Fibroblast of pulmonary artery (primary cell): ENCODE measurements at regions not wholly inside any gene's neighbourhood (a gene's known extent, or its start where the extent isn't known, plus 50 kb on each side); places are given as distances from the start of the nearest gene placed in this dataset.

ENCODE experiments used
- DNase-seq: peaks from one replicate; pipeline ENCODE4 v3.0.0-alpha.2; 2010; ENCODE audit warnings: low read depth
- H3K4me3 ChIP-seq: replicated peaks from 2 replicates; pipeline ENCODE4 v1.5.1; 2011; ENCODE audit warnings: low read depth, mild to moderate bottlenecking, control low read depth, low read length, moderate library complexity
- TF ChIP-seq, protein P1 (sequence below): IDR thresholded peaks from 2 replicates; pipeline ENCODE4 v1.5.1; 2011; ENCODE audit warnings: mild to moderate bottlenecking, control low read depth, low read length, inconsistent platforms; ENCODE audit errors: missing control alignments

DNA sequence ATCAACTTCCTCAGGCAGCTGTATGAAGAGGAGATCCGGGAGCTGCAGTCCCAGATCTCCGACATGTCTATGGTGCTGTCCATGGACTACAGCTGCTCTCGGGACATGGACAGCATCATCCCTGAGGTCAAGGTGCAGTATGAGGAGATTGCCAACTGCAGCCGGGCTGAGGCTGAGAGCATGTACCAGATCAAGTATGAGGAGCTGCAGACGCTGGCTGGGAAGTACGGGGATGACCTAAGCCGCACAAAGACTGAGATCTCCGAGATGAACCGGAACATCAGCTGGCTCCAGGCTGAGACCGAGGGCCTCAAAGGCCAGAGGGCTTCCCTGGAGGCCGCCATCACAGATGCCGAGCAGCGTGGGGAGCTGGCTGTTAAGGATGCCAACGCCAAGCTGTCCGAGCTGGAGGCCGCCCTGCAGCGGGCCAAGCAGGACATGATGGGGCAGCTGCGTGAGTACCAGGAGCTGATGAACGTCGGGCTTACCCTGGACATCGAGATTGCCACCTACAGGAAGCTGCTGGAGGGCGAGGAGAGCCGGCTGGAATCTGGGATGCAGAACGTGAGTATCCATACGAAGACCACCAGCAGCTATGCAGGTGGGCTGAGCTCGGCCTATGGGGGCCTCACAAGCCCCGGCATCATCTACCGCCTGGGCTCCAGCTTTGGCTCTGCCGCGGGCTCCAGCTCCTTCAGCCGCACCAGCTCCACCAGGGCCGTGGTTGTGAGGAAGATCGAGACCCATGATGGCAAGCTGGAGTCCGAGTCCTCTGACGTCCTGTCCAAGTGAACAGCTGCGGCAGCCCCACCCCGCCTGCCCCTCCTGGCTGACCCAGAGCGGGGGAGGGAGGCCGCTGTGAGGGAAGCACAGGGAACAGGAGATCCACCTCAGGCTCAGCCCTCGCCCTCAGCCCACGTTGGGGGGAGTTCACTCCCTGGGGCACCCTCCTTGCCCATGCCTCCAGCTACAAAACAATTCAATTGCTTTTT is 84.0 kb downstream of the SEC61B start:
- TF ChIP-seq, protein P1, sequence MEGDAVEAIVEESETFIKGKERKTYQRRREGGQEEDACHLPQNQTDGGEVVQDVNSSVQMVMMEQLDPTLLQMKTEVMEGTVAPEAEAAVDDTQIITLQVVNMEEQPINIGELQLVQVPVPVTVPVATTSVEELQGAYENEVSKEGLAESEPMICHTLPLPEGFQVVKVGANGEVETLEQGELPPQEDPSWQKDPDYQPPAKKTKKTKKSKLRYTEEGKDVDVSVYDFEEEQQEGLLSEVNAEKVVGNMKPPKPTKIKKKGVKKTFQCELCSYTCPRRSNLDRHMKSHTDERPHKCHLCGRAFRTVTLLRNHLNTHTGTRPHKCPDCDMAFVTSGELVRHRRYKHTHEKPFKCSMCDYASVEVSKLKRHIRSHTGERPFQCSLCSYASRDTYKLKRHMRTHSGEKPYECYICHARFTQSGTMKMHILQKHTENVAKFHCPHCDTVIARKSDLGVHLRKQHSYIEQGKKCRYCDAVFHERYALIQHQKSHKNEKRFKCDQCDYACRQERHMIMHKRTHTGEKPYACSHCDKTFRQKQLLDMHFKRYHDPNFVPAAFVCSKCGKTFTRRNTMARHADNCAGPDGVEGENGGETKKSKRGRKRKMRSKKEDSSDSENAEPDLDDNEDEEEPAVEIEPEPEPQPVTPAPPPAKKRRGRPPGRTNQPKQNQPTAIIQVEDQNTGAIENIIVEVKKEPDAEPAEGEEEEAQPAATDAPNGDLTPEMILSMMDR, result no peak
- no peak overlapping the region for H3K4me3 ChIP-seq
- DNase-seq, result no peak

GRCh38 chr9:99307851-99308250 is 85.8 kb downstream of the SEC61B start:
- H3K4me3 ChIP-seq, result no peak overlapping the region
- DNase-seq, result no peak
- TF ChIP-seq, protein P1, result no peak

DNA sequence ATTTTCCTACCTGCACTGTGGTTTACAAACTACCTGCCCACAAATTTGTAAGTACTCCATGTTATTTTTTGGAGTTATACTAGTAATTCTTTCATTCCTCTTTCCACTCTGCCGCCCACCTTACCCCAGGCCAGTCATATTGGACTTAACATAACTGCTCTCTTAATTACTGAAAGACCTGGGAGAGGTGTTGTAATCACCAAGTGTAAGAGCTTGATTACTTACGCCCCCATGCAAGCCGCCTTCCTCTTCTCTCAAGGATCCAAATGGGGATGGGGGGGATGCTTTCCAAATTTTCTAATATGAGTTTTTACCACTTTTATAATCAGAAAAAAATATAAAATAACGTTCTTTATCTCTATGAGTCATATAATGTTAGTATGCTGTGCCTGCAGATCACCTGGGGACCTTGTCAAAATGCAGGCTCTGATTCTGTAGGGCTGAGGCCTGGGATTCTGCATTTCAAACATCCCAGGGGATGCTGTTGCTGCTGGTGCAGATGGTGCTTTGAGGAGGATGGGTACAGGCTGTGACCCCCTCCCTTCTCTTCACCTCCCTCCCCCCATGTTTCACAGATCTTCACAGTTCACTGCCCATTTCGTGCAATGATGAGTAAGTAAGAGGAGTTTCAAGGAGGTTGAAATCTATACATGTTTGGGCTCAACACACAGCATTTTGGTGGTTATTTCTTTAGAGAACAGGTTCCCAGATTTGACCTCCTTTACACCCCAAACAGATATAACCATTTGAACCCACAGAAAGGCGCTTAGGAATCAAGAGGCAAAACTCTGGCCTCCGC is 87.3 kb downstream of the SEC61B start:
- TF ChIP-seq, protein P1, result no peak
- no peak for DNase-seq
- no peak overlapping the region for H3K4me3 ChIP-seq

GRCh38 chr9:99312736-99313135 is 90.7 kb downstream of the SEC61B start:
- no peak overlapping the region for H3K4me3 ChIP-seq
- TF ChIP-seq, protein P1, result no peak
- DNase-seq, result no peak

GRCh38 chr9:99319048-99319447 is 97.0 kb downstream of the SEC61B start:
- no peak overlapping the region for H3K4me3 ChIP-seq
- DNase-seq, result no peak
- TF ChIP-seq, protein P1, result no peak

DNA sequence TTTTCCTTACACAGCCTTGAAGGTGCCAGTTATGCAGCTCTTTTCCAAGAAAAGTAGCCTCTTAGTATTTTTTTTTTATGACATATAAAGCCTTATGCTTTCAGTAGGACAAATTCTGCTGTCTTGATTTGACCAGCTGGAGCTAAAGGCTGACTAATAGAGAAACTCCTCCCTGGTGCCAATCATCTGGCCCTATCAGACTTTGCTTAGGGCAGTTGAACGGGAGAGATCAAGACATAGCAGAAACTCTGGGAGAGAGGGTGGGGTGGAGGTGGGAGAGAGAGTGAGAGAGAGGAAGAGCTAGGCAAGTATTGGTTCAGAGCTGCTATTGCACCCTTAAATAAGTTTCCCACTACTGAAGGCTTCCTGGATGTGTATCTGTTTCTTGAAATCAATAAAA is 100.2 kb downstream of the SEC61B start:
- DNase-seq, result no peak

More for the DNA sequence above, 100.2 kb downstream of the SEC61B start:
- TF ChIP-seq, protein P1, result no peak
- H3K4me3 ChIP-seq, result no peak overlapping the region
